HG02840 (cell line): ENCODE measurements at regions not wholly inside any gene's neighbourhood (a gene's known extent, or its start where the extent isn't known, plus 50 kb on each side); places are given as distances from the start of the nearest gene placed in this dataset.

Experiments
- ATAC-seq: cut with Tn5 transposase; IDR thresholded peaks from one replicate; pipeline ENCODE4 v1.9.1; 2021; ENCODE audit warnings: mild to moderate bottlenecking, moderate library complexity, moderate number of reproducible peaks; ENCODE audit not compliant: unreplicated experiment, low FRiP score

DNA sequence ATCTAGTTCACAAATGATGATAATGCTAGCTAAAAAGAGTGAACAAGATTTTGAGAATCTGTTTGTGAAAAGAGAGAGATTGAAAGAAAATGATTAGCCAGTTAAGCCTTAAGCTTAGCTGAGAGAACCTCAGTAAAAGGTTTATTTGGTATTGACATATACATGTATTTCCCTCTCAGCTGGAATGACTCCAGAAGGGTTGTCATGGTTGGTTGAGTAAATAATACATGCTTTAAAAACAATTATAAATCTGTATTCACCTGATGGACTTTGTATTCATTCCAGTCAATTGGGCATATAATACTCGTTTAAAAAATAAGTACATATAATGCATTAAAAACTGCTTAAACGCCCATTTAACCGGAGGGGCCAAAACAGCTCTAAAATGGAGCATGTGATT is 181.4 kb downstream of the GRB14 start:
- no peak for ATAC-seq

DNA sequence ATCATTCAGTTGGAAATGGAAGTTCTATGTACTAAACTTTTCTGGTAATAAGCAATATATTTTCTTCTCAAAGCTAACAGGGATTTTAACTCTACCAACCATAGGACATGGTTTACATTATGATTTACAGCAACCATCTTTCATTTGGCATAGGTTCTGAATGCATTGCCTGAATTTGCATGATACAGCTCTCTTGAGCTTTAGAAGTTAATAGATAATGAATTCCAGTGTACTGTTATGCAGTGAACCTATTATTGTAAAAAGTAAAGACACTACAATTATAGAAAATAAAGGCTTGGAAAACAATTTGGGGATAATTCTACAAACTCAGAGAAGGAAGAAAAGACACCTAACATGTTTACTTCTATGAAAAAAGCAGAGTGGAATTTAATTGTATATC is 182.0 kb downstream of the GRB14 start:
- ATAC-seq = no peak

DNA sequence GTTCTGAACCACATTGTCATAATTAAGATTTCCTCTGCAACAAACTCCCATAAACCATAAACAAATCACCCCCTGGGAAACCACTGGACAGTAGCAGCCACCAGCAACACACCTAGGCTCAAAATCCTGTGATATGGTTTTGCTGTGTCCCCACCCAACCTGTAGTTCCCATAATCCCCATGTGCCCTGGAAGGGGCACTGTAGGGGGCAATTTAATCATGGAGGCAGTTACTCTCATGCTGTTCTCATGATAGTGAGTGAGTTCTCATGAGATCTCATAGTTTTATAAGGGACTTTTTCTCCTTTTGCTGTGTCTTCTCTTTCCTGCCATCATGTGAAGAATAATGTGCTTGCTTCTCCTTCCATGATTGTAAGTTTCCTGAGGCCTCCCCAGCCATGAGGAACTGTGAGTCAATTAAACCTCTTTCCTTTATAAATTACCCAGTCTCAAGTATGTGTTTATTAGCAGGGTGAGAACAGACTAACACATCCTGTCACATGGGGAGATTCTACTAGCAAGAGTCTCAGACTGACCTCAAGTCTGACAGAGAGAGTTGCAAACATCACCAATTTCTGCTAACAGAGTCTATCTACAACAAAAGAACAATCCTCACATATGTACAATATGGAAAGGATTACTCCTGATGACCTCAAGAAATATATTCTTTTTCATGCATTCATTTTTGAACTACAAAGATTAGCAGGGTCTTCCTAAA is 182.6 kb downstream of the GRB14 start:
- no peak for ATAC-seq

DNA sequence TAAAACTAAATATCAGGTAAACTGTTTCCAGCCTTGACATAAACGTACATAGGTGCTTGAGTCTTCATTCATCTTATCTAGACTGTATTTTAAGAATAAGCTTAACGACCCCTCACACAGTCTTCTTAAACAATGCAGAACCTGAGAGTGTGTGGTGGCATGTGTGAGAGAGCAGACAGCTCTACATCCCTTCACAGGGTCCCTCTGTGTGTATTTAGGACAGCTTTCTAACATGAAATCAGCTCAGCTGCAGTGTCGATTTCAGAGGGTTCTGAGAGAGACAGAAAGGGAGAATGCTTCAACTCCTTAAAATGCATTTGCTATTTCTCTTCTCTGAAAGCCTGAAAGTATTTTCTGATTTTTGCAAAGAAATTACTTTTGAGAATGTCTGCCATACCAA is 185.2 kb downstream of the GRB14 start:
- ATAC-seq = no peak

DNA sequence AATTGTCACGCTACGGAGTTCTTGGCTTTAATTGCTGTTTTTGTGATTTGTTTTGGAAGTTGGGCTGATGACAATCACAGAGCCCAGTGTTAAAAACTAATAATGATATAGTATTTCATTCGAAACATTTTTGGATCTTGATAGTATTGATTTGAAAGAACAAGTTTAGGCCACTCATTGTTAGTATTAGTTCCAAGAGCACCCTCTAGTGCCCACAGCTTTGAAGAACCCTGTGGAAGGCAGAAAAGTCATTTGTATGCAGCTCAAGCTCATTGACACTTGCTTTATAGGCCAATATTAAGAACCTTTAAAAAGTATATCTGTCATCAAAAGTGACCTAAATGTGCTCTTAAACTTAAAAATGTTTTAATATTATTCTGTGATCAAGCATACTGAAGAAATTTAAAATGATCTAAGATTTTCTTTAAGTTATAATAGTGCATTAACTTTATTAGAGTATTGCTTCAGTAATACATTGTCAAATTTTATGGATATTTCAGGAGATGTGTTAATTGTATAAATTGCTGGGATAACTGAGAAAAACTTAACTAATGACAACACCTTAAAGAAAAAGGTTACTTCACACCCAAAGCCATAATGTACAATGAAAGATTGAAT is 191.0 kb downstream of the GRB14 start:
- no peak for ATAC-seq

DNA sequence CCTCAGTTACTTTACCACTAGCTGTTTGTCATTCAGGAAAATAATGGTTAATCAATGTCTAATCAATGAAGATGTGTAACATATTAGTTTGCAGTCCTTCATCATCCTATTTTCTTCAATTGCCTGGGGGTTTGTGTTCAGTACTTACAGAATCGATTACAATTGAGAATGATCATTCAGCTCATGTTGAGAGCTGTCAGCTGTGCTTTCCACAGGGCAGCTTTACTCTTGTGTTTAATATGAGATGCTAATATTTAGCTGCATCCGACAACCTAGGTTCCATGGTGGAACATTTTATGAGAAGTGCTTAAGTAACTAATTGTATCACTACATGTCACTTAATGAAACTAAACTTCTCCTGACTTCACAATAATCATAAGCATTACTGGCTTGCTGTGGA is 191.9 kb downstream of the GRB14 start:
- no peak for ATAC-seq

DNA sequence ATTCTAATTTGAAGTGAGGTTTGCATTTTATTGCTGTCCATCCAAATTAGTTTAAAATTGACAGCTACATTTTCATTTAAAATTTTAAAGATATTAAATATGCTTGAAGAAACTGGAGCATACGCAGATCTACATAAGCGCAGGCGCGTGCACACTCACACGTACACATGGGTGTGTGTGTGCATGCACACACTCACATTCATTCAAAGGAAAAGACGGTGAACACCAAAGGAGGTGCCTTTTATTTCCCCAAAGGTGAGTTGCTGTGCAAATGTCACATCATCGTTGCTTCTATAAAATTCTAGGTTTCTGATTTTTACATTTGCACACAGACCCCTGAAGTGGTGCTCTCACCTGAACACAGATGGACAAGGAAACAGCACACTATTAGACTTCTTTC is 194.2 kb downstream of the GRB14 start:
- no peak for ATAC-seq

DNA sequence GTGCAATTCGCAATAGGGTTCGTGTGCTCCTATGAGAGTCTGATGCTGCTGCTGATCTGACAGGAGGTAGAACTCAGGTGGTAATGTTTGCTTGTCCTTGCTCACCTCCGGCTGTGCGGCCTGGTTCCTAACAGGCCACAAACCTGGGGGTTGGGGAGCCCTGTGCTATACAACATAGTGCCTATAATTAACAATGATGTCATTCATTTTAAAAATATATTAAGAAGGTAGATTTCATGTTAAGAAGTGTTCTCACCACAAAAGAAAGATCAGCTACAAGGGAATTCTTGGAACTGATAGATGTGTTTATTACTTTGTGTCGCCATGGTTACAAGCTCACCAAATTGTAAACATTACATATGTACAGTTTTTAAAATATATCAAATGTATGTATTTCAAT is 200.5 kb downstream of the GRB14 start:
- no peak for ATAC-seq

DNA sequence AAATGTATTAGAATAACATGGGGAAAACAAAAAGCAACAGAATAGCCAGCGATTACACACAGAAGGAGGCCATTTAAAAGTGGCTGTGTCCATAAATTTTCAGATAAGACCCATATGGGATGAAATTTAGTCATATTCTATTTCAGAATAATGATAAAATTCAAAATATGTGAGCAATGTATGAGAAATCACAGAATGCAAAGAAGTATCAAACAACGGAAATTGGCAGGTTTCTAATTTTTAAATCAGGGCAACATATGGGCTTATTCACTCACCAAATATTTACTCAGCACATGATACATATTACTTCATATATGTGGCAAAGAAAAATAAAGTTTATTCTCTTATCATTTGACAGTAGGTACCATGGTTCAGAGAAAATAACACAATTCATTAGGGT is 208.5 kb downstream of the GRB14 start:
- no peak for ATAC-seq

DNA sequence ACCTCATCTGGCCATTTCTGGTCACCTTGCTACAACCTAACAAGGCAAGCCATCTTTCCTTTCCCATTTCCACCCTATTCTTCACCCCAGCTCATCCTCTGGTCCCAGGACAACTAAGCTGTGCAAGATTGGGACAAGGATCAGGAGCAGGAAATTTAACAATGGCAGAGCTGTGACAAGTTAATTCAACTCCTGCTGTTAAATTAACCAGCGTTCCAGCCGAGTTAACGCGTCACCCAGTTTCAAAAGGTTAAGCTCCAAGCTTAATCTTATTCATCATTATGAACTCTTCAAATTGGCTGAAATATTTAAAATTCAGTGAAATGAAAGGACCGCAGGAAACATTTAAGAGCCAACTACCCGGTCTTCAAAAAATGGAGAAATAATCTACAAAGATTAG is 231.9 kb downstream of the GRB14 start:
- no peak for ATAC-seq

DNA sequence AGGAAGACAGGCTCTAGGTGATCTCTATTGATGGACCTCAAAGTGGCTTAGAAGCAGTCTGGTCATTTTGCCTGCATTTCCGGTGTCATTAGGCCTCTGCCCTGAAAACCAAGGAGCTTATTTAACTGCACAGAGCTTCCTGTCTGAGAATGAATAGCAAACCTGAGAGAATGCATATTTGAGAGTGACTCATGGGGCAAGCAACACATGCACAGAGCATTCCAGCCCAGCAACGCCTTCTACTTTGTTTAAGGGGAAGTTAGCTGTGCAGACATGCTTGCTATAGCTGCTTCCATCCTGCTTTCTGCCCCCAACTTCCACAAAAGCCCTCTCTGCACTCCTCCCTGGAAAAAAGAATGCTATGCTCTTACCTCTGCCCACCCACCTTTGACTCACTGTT is 232.8 kb downstream of the GRB14 start:
- ATAC-seq = no peak

DNA sequence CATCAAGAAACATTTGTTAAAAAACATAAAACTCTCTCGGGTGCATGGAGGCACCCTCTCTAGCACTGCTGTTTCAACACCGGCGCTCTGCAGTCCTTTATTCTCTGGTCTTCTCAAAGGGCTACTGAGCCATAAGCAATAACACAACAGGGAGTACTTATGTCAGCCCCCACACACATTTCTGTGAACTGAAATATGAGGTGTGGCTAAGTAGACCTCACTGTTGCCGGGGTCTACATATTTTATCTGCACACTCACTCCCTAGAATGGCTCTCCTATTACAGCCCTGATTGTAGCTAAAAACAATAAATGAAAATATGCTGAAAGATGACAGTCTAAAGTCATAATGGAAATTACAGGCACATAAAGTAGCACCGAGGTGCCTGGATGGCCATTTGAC is 235.1 kb downstream of the GRB14 start:
- ATAC-seq = no peak

DNA sequence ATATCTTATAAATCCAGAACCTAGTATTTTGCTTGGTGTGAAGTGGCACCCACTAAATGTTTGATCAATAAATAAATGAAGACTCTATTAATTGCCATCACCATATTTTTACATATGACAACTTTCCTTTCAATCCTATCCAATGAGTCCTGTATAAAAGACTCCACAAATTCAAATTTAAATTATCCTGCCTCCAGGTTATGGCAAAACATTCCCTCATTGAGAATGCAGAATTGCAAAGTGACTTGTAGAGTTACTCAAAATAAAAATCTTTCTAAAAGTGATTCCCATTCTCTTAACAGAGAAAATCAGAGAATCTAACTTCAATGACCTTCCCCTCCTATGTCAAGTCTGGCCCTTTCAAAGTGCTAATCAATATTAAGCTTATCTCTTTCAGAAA is 236.8 kb downstream of the GRB14 start:
- no peak for ATAC-seq

DNA sequence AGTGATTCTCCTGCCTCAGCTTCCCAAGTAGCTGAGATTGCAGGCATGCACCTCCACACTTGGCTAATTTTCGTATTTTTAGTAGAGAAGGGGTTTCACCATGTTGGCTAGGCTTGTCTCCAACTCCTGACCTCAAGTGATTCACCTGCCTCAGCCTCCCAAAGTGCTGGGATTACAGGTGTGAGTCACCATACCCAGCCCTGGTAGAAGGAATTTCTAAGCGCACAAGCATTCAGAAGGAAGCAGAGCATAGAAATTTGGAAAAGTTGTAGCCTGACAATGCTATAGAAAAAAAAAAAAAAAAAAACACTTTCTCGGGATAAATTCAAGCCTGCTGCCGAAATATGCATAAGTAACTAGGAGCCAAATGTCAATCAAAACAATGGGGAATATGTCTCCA is 249.4 kb downstream of the GRB14 start:
- no peak for ATAC-seq

DNA sequence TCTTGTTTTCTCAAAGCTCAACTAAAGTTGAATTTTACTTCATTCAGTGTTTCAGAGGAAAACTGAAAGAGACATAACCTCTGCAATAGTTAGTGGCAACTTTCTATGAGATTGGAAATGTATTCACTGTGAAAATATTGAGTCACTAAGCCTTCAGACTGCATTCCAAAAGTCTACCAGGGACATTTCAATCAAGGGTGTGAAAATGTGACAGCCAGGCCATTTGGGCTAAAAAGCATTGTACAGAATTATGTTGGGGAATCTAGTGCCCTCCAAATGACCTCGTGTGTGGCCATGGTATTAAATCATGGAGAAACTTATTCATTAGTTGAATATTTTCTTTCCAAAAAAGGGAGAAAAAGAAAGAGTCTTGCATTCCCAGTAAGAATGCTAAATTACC is 251.9 kb downstream of the GRB14 start:
- ATAC-seq = no peak

DNA sequence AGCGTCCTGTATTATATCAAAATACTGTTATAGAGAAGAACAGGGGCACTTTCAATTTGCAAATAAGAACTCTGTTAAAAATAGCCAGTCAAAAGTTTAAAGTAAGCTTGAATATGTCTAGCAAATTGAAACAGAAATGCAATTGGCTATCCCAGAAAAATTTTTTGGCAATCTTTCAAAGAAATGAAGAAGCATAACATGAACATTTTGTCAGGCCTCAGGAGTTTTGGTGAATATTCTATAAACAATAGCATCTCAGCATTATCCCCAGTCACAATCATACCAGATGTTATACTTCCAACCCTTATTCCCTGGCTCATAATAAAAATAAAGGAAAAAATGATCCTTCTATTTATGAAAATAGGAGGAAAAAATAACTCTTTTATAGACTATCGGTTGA is 252.4 kb downstream of the GRB14 start:
- no peak for ATAC-seq

DNA sequence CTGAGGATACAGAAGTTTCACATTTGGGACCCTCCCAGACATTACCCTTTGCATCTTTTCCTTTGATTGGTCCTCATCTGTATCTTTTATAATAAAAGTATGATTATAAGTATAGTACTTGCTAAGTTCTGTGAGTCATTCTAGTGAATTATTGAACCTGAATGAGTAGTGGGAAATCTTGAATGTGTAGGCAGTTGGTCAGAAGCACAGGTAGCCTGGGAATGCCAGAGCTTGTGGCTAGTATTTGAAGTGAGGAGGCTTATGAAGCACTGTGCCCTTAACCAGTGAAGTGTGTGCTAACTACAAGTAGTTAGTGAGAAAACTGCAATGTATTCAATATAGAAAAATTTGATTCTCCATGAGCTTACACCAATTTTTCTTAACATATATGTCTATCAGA is 257.6 kb downstream of the GRB14 start:
- no peak for ATAC-seq

DNA sequence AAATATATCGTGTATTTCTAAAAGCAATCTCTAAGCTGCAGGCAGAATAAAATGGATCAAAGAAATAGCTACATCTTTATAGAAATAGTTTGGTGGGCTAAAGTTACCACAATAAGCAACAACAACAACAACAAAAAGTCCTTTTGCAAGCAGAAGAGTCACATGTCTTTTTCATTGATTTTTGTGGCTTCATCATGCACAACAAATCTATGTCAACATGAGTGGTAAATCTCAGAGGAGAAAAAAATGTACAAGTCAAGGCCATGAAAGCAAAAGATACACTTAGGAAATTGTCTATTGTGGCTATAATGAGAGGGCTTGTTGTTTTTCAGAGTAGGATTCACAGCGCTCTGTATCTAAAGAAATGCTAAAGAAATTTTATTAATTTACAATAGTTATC is 269.7 kb downstream of the GRB14 start:
- ATAC-seq = no peak

DNA sequence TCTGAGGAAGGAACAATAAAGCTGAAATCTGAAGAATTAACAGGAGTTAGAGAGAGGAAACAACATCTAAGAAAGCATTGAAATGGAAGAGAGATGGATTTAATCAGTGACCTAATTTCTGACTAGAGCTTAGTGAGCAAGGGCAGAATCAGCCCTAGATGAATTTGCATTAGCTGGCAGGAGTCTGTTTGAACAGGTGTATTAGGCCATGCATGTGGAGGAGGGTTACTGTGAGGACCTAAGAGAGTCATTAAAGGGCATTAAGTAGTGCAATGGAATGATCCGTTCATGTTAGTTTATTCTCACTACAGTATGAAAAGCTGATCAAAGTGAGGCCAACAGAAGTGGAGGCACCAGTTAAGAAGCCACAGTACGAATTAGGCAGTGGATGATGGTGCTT is 285.3 kb downstream of the GRB14 start:
- ATAC-seq = no peak

DNA sequence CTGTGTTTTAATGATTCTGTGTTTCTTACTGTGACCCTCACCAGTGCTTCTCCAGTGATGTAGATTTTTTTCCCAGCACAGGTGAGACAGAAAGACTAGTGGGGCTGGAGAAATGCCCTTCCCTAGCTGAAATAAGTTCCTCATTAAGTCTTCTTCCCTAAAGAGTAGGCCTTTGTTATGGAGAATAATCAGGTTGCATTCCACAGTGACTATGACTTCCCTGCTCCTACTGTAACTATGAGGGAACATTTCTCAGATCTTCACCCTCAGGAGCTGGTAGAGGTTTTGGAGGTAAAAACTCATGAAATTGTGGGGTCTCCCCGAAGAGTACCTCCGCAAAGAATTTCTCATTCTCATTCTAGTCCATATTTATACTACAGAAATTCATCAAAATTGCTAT is 286.2 kb downstream of the GRB14 start:
- ATAC-seq = no peak

DNA sequence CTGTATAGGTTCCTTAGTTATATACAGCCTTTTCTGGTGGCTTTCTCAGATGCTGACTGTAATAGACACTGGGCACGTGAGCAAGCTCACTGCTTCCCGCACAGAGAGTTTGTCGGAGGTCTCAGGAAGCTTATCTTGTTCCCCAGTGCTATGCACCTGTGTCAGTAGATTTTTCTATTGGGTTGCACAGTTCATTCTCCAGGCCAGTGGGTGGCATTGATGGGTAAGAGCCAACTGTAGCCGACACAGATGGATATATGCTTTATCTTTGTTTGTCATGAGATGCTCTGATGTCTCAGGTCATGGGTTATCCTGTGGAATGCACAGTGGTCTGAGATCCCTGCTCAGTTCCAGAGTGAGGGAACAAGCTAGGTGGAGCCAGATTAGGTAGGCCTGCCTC is 293.0 kb downstream of the GRB14 start:
- no peak for ATAC-seq

DNA sequence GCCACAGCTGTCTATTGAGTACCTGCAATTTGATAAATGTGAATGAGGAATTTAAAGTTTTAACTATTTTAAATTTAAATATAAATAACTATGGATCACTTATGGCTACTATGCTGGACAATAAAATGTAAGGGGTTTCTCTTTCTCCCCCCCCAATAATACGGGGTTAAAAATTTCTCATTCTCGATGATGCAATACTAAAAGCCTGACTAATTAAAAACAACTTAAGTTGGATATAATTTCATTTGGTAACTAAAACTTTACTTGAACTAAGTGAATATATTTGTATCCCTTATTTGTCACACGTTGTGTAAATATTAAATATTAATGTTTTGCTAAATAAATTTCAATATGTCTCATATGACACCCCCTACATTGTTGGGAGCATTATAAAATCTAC is 297.3 kb downstream of the GRB14 start:
- no peak for ATAC-seq

DNA sequence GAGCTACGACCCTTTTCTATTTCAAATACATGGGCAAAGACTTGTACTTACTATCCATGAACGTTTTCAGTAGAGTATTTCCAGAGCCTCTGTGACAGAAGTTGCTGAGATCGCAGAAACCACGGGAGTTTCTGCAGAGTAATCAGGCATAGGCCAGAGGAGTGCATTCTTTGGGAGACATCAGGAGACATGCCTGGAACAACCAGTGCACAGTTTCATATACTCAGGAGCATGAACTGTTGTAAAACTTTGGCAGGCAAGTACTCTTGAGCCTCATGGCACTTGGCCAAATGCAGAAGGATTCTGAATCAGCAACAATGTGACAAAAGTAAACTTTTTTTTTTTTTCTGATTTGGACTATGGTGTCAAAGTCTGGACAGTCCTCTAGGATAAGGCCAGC is 307.1 kb downstream of the GRB14 start:
- ATAC-seq = no peak
